ENCODE measurements at regions not wholly inside any gene's neighbourhood (a gene's known extent, or its start where the extent isn't known, plus 50 kb on each side); places are given as distances from the start of the nearest gene placed in this dataset.

DNA sequence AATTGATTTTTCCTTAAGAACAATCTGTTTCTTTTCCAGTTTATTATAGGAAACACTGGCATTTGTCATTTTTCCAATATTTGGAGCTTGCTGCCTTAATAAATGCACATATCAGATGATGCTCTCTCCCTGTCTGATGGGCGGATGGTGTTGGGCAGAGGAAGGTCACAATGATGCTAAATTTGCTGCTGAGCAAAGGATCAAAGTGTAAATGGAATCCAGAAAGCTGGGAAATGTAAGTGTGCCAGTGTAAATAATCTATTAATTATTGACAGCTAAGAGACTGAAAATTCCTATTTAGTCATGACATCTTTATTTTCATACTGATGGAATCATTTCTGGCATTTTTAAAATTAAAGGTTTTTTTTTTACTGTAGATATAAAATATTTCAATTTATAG, 243.2 kb downstream of the PTBP2 start:
- no peak for DNase-seq (ENCODE audit: low read depth in 2 of 2)

DNA sequence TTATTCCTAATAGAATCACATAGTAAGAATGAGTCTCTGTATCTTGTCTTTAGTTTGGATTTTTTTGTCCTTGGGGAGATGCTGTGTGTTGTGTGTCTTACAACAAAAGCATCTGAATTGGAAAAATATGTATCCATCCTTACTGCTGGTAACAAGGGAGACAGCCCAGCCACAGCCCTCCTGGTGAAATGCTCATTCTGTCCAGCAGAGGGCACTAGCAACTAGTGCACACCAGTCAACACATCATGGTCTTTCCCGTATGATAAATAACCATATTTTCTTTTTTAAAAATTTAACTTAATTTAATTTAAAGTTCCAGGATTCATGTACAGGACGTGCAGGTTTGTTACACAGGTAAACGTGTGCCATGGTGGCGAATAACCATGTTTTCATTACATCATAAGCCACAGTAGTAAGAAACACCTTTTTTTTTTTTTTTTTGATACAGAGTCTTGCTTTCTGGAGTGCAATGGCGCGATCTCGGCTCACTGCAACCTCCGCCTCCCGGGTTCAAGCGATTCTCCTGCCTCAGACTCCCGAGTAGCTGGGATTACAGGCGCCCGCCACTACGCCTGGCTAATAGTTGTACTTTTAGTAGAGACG, 245.1 kb downstream of the PTBP2 start:
- peak; percentile 38 to 52 for DNase-seq (ENCODE audit: low read depth in 2 of 2)

DNA sequence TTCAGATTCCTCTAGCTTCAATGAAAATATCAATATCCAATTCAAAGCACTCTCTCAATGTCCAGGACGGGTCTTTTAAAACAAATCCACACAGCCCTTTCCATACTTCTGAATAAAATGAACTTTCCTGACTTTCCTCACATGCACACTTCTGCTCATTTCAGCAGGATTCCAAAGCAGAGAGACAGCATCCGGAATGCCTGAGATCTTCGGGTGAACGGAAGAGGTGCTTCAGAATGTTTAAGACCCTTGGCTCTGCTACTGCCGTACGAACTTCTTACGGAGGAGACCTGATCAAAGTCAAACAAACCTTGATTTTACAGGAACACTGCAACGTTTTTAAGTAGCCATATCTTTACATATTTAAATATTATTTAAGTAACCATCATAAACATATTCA, 245.7 kb downstream of the PTBP2 start:
- no peak for DNase-seq (ENCODE audit: low read depth in 2 of 2)

DNA sequence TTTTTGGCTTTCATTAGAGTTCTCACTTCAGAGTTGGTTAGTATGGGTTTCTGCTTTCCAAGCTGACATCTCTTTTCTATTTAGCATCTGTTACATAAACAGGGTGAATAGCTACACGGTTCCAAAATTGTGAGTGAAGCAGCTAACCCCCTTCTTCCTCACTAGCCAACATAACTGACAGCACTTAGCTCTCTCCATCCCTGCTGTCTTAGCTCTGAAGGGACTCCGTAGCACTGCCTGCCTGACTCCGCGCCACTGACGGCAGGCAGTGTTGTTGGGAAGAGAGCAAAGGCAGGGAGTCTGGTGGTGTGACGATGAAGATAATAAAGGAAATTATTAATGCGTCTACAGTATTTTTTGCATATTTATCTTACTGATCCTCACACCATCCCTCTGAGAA, 247.0 kb downstream of the PTBP2 start:
- DNase-seq (ENCODE audit: low read depth in 2 of 2) = no peak

DNA sequence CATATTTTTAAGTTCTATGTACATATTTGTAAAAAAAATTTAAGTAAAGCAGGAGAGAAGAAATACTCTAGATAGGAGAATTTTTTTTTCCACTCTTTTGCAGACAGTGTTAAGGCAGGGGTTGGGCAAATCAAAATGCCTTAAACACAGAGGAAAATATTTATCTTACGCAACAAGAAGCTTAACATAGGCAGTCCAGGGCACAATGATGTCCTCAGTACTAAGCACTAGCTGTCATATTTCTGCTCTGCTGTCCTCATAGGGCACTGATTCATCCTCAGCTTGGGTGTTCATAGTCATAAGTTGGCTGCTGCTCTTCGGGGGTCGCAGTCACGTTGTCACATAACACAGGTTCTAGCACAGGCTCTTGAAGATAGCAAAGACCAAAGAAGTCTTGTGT, 247.4 kb downstream of the PTBP2 start:
- no peak for DNase-seq (ENCODE audit: low read depth in 2 of 2)

DNA sequence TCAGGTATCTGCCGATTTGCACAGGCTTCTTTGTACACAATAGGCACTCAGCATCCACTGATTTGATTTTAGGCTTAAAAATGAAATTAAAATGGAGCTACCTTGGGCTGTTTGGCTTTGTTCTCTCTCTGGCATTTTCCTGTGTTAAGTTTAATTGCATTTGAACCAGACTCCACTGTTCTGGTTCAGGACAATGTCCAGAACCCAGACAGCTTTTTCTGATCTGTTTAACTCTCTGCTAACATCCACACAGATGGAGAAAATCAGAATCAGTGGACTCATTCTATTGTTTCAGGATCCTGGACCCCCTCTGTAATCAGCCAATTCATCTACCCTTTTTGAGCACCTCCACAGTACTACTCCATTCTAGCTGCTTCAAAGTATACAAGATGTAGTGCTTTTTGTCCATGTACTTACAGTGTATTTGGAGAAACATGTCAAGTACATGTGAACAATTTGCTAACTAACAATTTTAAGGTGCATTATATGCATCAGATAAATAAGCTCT, 248.1 kb downstream of the PTBP2 start:
- no peak for DNase-seq (ENCODE audit: low read depth in 2 of 2)

DNA sequence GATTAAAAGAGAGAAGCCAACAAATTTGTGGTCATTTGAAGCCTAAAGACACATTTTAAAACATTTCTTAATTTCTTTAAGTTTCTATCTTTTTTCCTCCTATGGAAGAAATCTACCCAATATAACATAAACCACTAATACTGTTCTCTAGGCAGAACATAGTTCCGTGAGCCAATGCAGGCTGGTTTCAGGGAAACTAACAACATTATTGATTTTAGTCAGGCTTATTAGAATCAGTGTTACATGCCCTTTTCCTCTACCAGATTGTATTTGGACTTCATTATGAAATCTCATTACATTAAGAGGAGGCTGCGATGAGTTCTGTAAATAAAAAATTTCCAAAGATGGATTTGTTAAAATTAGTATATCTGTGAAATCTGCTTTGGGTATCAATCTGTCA, 249.9 kb downstream of the PTBP2 start:
- no peak for DNase-seq (ENCODE audit: low read depth in 2 of 2)

DNA sequence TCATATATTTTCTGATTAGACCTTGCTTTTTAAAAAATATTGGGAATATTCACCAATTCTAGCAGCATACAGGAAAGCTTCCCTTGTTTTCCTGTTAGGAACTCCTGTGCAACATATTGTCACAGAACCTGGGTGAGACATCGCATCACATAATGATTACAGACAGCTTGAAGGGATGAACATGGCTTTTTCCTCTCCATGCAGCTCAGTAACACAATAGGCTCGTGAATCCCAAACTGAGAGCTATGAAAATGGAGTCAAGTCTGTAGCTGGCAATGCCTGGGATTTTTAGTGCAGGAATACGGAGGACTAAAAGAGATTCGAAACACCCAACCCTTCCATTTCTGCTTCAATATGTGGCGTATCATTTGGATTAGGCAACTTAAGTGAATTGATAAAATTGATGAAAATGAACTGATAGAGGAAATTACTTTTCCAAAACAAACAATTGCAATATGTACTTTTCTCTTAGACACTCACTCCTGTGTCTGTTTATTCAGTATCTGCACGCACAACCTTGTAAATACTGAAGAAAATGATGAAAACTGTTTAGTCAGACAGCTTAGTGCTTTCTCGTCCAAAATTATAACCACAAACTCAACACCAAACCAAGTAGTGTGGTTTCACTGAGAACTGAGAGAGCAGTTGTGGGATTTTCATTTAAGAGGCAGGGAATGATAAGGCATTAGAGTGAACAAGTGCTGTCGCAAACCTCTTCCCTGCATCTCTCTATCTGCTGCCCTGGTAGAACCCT, 250.4 kb downstream of the PTBP2 start:
- no peak for DNase-seq (ENCODE audit: low read depth in 2 of 2)

DNA sequence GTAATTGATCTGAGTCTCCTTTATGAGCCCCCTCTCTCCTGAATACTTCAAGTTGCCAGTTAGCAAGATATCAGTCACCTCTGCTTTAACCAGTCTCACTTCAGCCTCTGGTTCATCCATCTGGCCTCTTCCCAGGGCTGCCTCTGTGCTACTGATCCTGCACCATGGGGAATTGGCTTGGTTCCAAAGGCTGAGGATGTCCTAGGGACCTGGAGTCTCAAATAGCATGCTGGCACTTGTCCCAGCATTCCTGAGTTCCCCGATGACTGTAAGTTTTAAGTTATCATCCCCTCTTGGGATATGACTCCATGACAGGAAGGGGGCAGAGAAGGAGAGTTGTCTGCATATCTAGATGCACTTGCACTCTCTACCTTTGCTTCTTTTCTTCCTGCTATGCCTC, 252.0 kb downstream of the PTBP2 start:
- no peak for DNase-seq (ENCODE audit: low read depth in 2 of 2)

DNA sequence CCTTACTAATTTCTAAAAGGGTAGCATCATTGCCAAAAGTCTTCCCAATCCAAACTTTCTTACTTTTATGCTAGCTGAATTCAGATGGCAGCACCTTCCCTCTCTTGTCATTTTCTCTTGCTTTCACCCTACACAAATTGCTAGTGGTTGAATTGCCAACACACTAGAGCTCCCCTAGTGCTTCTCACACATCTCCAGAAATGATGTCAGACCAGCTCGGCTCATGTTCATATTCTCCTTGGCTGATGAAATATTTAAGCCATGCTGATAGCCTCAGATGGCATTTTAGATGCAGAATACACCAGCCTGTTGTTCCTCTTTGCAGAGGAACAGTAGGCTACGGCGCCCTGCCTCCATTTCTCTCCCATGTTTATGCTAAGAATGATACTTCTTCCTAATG, 256.9 kb downstream of the PTBP2 start:
- DNase-seq (ENCODE audit: low read depth in 2 of 2) = no peak

DNA sequence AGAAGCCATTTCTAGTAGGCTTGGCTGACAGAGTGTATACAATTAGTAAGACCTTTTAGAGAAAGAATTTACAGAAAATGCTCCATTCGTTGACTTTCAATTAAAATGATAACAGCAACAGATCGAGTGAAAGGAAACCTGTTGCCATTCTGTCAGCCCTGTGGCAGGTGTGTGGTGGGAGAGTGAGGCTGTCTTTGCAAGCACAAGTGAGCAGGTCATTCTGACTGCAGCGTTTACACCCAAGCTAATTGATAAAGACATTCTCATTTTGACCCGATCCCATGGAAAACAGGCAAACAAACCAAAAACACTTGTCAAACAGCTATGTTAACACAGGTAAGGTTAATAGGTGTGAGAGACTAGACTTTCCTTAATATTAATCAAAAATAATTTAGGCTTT, 257.3 kb downstream of the PTBP2 start:
- DNase-seq (ENCODE audit: low read depth in 2 of 2) = no peak

DNA sequence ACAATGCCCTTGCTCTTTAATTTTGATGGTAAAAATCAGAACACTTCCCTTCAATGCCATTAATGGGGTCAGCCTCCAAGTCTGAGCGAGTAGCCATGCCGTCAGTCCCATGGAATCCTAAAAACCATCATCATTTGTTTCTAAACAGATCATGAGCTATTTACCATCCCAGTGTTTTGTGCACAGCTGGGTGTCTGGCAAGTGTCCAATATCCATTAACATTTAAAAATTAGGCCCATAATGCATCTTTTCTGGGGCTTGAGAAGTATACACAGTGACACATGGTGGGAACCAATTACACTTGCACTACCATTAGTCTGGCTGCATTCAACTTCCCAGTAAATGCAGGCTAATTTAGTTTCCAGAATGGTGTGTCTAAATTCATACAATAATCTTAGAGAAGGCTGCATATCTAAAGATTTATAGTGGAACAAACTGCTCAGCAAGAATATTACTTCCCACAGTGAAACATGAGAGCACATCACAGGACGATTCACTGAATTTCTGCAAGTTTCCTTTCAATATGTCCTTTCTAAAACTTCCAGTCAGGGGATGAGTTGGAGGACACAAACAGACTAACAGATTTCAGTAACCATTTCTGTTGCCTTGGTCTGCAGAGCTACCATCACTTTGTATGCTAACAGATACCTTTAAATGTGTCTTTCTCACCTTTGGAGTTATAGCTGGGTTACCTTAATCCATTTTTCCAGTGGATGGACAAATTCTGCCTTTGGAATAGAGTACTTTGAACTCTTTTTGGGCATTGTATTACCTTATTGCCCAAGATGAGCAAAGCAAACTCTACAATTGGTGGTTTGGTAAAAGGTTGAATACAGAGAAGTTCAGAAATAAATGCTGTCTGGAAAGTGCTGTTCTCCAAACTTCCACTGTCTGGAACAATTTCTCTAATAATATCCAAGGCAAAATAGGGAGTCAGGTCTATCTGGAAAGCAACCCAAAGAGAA, 258.0 kb downstream of the PTBP2 start:
- DNase-seq (ENCODE audit: low read depth in 2 of 2) = no peak

DNA sequence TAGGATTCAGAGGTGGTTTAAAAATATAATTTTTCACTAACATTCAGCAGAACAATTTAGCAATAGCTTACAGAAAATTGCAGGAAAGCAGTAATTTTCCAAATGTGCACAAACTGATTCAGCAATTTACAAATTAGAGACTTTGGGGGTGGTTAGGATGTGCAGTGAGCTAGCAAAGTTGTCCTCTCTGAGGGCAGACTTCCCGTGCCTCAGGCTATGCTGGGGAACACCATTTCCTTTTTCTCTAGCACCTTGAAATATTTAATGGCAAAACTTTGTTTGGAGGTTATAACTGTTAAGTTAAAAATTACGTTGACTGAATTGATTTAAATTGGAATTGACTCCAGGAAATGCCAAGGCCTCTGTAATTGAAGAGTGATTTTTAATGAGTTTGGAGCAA, 258.9 kb downstream of the PTBP2 start:
- no peak for DNase-seq (ENCODE audit: low read depth in 2 of 2)

DNA sequence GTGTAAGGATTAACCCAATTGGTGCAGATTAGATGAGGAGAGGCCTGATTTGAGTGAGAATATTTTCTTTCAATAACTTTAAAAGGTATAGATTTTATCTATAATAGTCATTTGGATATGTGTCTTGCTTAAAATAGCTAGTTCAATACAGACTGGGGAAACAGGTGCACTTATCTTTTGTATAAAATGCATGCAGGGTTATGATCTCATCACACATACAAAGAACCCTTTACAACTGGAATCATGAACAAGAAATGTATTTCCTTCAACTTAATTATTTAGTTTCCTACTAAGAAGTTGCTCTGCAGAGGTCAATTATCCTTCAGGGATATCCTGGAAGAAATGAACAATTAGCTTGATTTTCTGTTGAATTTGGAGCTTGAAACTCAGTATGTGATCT, 259.6 kb downstream of the PTBP2 start:
- DNase-seq (ENCODE audit: low read depth in 2 of 2) = no peak

DNA sequence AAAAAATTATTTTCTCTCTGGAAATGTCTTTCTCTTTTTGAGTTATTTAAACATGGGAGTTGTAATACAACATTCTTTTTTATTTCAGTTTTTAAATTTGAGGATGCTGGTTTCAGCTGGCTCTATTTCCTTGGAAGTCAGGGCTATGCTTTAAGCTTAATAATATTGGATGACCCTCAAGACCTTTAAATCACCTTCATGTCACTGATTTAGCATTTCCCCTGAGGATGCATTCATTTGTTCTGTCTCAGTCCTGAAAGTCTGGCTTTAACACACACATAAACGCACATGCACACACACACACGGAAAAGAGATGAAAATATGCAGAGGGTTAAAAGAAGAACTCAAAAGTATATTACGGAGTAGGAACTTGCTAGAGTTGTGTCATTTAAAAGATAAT, 260.5 kb downstream of the PTBP2 start:
- no peak for DNase-seq (ENCODE audit: low read depth in 2 of 2)

DNA sequence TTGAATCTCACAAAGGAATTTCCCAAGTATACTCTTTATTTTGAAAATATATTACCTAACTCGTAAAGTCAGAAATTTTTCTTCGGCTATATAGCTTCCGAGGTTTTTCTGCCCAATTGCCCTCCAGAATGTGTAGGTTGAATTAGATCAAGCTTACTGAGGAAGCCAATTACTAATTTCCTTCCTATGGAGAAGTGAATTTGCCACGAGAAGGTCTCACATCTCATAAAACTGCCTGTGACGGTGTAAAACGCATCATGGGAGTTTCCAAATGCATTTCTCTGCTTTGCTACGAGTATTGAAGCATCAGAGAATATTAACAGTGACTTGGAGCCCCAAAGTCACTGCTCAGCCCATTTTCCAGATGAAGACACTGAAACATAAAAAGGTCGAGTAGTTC, 262.3 kb downstream of the PTBP2 start:
- DNase-seq (ENCODE audit: low read depth in 2 of 2) = no peak

DNA sequence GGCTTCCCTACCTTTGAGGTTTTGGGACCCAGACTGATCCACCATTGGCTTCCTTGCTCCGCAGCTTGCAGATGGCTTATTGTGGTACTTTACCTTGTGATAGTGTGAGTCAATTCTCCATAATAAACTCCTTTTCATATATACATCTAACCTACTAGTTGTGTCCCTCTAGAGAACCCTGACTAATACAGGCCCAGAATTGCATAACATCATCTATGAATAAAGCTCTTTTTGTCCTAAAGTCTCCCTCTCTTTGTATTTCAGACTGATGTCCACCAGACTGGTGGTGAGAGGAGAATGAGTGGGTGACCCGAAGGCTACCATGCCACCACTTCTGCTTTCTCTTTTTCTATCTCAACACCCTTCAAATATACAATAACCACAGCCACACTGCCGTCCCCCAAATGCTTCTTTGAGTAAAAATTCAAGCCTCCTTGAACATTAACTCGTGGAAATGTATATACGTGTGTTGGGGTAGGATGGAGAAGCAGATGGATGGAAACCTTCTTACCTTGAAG, 265.7 kb downstream of the PTBP2 start:
- no peak for DNase-seq (ENCODE audit: low read depth in 2 of 2)

DNA sequence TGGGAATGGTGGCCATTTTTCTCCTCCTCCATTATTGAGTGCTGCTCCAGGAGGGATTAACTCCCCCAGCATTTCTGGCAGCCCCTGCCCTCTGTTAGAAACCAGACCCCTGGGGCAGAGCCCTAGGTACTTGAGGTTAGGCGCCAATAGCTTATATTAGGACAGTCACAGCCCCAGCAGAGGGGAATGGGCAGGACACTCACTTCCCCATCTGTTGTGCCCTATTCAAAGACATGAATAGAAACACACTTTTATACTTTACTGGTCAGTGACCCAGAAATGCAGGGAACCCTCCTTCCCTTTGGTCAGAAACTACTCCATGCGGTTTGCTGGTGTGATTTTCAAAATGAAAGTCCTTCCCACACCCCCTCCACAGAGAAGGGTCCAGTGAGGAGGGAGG, 267.7 kb downstream of the PTBP2 start:
- DNase-seq (ENCODE audit: low read depth in 2 of 2) = no peak

DNA sequence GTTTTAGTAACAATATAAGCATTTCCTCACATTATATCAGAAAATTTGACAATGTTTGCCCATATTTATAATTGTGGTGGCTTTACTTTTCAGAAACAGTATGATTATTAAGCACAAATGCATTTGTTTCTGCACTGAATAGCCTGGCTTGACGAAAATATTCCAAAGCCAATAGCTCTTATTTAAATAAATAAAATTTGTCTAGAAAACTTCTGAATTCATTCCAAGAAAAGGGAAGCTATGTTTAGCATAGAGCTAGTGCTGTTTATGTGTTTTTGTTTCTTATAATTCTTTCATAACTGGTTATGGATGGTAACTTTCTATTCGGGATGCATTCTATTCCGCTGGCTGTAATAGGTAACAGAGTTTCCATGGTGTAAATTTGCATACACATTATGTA, 268.6 kb downstream of the PTBP2 start:
- no peak for DNase-seq (ENCODE audit: low read depth in 2 of 2)

DNA sequence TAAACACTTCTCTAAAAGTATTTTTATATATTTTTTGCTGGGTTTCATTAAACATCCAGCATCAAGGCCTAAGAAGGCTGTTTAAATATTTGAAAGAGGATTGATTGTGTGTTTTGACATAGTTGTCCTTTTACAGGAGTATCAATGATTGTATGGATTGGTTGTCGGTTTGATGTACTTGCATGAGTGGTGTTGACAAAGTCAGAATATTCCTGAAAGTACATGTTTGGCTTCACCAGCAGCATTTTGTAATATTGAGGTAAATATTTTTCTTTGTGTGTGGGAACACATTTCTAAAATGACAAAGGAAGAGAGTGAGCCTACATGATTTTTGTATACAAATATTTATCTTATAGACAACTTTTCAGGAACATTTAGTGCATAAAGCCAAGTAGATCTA, 269.7 kb downstream of the PTBP2 start:
- no peak for DNase-seq (ENCODE audit: low read depth in 2 of 2)

DNA sequence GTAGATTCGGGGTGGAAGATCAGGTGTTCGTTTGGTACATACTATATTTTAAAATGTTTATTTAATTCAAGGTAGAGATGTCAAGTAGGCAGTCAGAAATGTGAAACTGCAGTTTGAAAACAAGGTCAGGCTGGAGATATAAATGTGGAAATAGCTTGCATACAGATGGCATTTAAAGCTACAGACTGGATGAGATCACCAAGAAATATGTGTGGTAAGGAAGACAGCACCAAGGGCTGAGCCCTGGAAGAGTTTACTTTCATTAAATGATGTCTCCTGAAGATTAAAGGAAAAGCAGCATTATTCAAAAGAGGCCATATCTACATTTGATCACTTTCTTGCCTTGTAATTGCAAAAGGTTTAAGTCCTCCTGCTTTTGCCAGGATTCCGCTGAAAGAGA, 271.3 kb downstream of the PTBP2 start:
- no peak for DNase-seq (ENCODE audit: low read depth in 2 of 2)

DNA sequence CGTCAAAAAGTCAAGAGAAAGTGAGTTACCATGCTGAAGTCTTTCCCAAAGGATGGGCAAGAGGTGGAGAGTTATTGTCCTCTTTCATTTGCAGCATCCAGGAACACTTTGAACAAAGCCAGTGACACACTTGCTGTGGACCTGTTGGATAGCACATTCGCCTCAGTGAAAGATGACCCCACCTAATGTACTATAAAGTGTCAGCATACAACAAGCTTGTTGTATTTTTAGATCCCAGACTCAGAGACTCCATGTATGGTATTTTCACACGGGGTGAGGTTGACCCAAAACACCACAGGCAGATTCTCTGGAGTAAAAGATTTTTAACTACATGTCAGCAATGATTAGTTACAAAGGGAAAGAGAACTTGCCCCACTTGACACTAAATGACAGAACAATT, 273.8 kb downstream of the PTBP2 start:
- no peak for DNase-seq (ENCODE audit: low read depth in 2 of 2)

Measured in stimulated activated CD8-positive, alpha-beta memory T cell treated with anti-CD3 and anti-CD28 coated beads, Interleukin-2, amount 100 ng/mL, for 48 hours (primary cell).